Gastrocnemius medialis (tissue), 4 donors: ENCODE measurements at regions not wholly inside any gene's neighbourhood (a gene's known extent, or its start where the extent isn't known, plus 50 kb on each side); places are given as distances from the start of the nearest gene placed in this dataset.

ENCODE experiments used
- ATAC-seq, 2 donors: fragments of 150-250 bp; one replicate each; pipeline ENCODE4 v1.9.1; 2016
- DNase-seq, 2 donors: peaks; one replicate each; pipeline ENCODE4 v3.0.0-alpha.2; 2019
- H3K27ac ChIP-seq, 4 donors: fragments of 200-600 bp; sonication (generic); 1 replicate in 1 of 4; 2 replicates in 3 of 4; pipeline ENCODE4 v1.5.1; 2016 to 2018; ENCODE audit warnings: mild to moderate bottlenecking in 2 of 4, moderate library complexity in 1 of 4
- H3K27me3 ChIP-seq, 3 donors: fragments of 200-600 bp; sonication (generic) in 2 of 3; 1 replicate in 1 of 3; 2 replicates in 2 of 3; pipeline versions ENCODE4 v1.5.1 to v1.6.0; 2016 to 2019; ENCODE audit warnings: mild to moderate bottlenecking in 1 of 3, moderate library complexity in 1 of 3
- H3K36me3 ChIP-seq, 2 donors: fragments of 200-600 bp; sonication (generic) in 1 of 2; one replicate each; pipeline ENCODE4 v1.5.1; 2017 to 2018
- H3K4me1 ChIP-seq, 2 donors: fragments of 200-600 bp; sonication (generic) in 1 of 2; one replicate each; pipeline ENCODE4 v1.5.1; 2016 to 2017; ENCODE audit warnings: mild to moderate bottlenecking in 2 of 2
- H3K4me3 ChIP-seq, 4 donors: fragments of 200-600 bp; sonication (generic) in 3 of 4; 1 replicate in 1 of 4; 2 replicates in 3 of 4; pipeline ENCODE4 v1.5.1; 2016 to 2019; ENCODE audit warnings: mild to moderate bottlenecking in 2 of 4
- H3K9me3 ChIP-seq, 3 donors: fragments of 200-600 bp; sonication (generic) in 2 of 3; 1 replicate in 1 of 3; 2 replicates in 2 of 3; pipeline ENCODE4 v1.5.1; 2016 to 2019
- POLR2A ChIP-seq, 2 donors: fragments of 450-650 bp; IDR thresholded peaks; one replicate each; pipeline ENCODE4 v1.6.1; 2017; ENCODE audit warnings: antibody characterized with exemption in 2 of 2, mild to moderate bottlenecking in 2 of 2, moderate library complexity in 2 of 2
- in situ Hi-C, 4 donors: fragments of 200-750 bp; cut with MboI; loops; one replicate each; pipeline versions ENCODE4 v1.15.0 to v1.8.0; 2017; ENCODE audit warnings: low sequenced_read_pairs in 4 of 4
- intact Hi-C: fragments of 100-400 bp; cut with DNase I; formaldehyde crosslinking; loops from one replicate; pipeline ENCODE4 v1.15.1; 2023; ENCODE audit warnings: low total_unique reads
- TF ChIP-seq, protein P1 (sequence below), 5 experiments: fragments of 450-650 bp in 3 of 5; fragments of 200-600 bp in 2 of 5; sonication (generic) in 2 of 5; IDR thresholded peaks in 4 of 5; conservative IDR thresholded peaks in 1 of 5; 1 replicate in 4 of 5; 2 replicates in 1 of 5; pipeline ENCODE4 v1.5.1; 2016 to 2019; ENCODE audit warnings: antibody characterized with exemption in 5 of 5, mild to moderate bottlenecking in 3 of 5, moderate library complexity in 3 of 5

GRCh38 chr5:39587675-39588074, 162.9 kb upstream of the DAB2 start:
- DNase-seq (no peak), ATAC-seq (no peak)
- in situ Hi-C loops (loop anchor here in 3 of 4 donors (25.0 kb wide), 2 partner anchors 1100 to 1300 kb away; partner anchors contain the start of gene PTGER4 (in 1 of the 3)), intact Hi-C loops (no loop called here)
- TF ChIP-seq POLR2A (IDR thresholded peaks at IDR 0.05), result no peak
- TF ChIP-seq, protein P1, sequence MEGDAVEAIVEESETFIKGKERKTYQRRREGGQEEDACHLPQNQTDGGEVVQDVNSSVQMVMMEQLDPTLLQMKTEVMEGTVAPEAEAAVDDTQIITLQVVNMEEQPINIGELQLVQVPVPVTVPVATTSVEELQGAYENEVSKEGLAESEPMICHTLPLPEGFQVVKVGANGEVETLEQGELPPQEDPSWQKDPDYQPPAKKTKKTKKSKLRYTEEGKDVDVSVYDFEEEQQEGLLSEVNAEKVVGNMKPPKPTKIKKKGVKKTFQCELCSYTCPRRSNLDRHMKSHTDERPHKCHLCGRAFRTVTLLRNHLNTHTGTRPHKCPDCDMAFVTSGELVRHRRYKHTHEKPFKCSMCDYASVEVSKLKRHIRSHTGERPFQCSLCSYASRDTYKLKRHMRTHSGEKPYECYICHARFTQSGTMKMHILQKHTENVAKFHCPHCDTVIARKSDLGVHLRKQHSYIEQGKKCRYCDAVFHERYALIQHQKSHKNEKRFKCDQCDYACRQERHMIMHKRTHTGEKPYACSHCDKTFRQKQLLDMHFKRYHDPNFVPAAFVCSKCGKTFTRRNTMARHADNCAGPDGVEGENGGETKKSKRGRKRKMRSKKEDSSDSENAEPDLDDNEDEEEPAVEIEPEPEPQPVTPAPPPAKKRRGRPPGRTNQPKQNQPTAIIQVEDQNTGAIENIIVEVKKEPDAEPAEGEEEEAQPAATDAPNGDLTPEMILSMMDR (IDR thresholded peaks at IDR 0.05 in 4 of 5, conservative IDR thresholded peaks at IDR 0.05 in 1 of 5), result no peak
- no peaks in the 10 kb centered on the region for H3K9me3 ChIP-seq
- no peaks in the 10 kb centered on the region for H3K27me3 ChIP-seq
- no peak overlapping the region for H3K27ac ChIP-seq
- H3K36me3 ChIP-seq, result no peaks in the 10 kb centered on the region
- H3K4me1 ChIP-seq, result no peaks in the 10 kb centered on the region
- no peak overlapping the region for H3K4me3 ChIP-seq

GRCh38 chr5:39586185-39586584, 161.4 kb upstream of the DAB2 start:
- Histone ChIP-seq H3K27me3 (no peaks in the 10 kb centered on the region), H3K36me3 (no peaks in the 10 kb centered on the region), H3K4me3 (no peak overlapping the region), H3K27ac (no peak overlapping the region), H3K4me1 (no peaks in the 10 kb centered on the region), H3K9me3 (no peaks in the 10 kb centered on the region)
- intact Hi-C loops (no loop called here), in situ Hi-C loops (loop anchor here in 3 of 4 donors (25.0 kb wide), 2 partner anchors 1101 to 1301 kb away; partner anchors contain the start of gene PTGER4 (in 1 of the 3))
- TF ChIP-seq POLR2A (IDR thresholded peaks at IDR 0.05), result no peak
- TF ChIP-seq, protein P1 (IDR thresholded peaks at IDR 0.05 in 4 of 5, conservative IDR thresholded peaks at IDR 0.05 in 1 of 5), result no peak
- DNase-seq (no peak), ATAC-seq (no peak)

DNA sequence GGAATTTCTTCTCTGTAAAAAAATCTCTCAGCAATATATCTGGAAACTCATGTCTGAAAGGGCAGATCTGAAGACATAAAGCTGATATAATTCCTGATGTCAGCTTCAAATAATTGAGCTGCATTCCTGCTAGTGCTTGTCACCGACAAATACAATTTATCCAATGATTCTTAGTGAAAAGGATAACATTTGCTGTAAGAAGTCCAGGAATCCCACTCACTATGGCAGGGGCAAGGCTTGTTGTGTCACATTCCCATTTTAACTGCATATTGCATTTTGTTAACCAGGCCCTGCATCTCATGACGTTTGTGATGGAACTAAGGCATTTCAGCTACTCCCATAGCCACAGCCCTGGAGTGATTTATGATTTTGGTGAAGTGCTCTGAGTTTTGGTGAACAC, 160.1 kb upstream of the DAB2 start:
- DNase-seq (no peak), ATAC-seq (no peak)
- Histone ChIP-seq H3K9me3 (no peaks in the 10 kb centered on the region), H3K4me1 (no peaks in the 10 kb centered on the region), H3K27ac (no peak overlapping the region), H3K36me3 (no peaks in the 10 kb centered on the region), H3K27me3 (no peaks in the 10 kb centered on the region), H3K4me3 (no peak overlapping the region)
- no peak for TF ChIP-seq POLR2A (IDR thresholded peaks at IDR 0.05)
- TF ChIP-seq, protein P1 (IDR thresholded peaks at IDR 0.05 in 4 of 5, conservative IDR thresholded peaks at IDR 0.05 in 1 of 5), result no peak
- in situ Hi-C loops, result loop anchor here in 3 of 4 donors (5.0 to 25.0 kb wide), 3 partner anchors 1102 to 1302 kb away; partner anchors contain the start of gene PTGER4 (in 1 of the 3)
- intact Hi-C loops, result no loop called here

DNA sequence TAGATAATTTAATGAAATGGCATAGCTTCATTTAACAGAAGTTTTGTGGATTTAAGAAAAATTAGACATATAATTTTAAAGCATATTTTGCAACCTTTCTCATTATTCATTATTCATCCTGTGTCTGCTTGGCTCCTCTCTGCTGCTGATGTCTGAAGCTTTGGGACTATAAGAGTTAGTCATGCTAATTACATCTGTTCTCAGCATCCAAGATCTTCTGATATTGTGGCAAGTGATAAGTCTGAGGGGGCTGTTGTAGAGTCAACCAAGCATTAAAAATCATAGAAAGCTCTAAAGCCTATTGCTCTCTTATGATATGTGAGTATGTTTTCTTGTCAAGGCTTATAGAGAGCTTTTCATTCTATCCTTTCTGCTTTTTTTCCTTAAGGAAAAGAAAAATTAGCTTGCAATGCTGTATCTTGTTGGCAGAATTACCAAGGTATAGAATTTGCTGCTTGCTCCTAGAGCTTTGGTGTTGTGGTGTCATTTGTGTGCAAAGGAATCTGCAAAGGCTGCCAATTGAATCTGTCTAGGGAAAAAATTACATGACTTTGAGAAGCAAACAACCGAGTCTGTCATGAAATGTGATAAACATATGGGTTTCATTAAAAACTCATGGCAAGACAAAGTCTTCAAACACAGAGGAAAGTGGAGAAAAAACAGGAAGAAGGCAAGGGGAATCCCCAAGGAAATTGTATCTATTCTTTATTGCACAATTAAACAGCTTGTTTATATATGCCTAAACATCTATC, 156.1 kb upstream of the DAB2 start:
- ATAC-seq, result peak; percentile 18 to 47
- Histone ChIP-seq H3K4me3 (no peak overlapping the region), H3K4me1 (no peaks in the 10 kb centered on the region), H3K36me3 (no peaks in the 10 kb centered on the region), H3K27ac (no peak overlapping the region), H3K27me3 (no peaks in the 10 kb centered on the region), H3K9me3 (no peaks in the 10 kb centered on the region)
- TF ChIP-seq, protein P1 (IDR thresholded peaks at IDR 0.05 in 4 of 5, conservative IDR thresholded peaks at IDR 0.05 in 1 of 5), result no peak
- TF ChIP-seq POLR2A (IDR thresholded peaks at IDR 0.05), result no peak
- DNase-seq, result no peak
- in situ Hi-C loops (loop anchor here in 3 of 4 donors (5.0 to 25.0 kb wide), 3 partner anchors 1106 to 1306 kb away; partner anchors contain the start of gene PTGER4 (in 1 of the 3)), intact Hi-C loops (no loop called here)
